Ishikawa (cell line): ENCODE measurements at regions not wholly inside any gene's neighbourhood (a gene's known extent, or its start where the extent isn't known, plus 50 kb on each side); places are given as distances from the start of the nearest gene placed in this dataset.

Experiments
- YY1 ChIP-seq: IDR thresholded peaks from 2 replicates; pipeline ENCODE4 v1.6.1; 2012; ENCODE audit warnings: low read depth
- TF ChIP-seq, protein P1 (sequence below): IDR thresholded peaks from 2 replicates; pipeline ENCODE4 v1.6.1; 2012

DNA sequence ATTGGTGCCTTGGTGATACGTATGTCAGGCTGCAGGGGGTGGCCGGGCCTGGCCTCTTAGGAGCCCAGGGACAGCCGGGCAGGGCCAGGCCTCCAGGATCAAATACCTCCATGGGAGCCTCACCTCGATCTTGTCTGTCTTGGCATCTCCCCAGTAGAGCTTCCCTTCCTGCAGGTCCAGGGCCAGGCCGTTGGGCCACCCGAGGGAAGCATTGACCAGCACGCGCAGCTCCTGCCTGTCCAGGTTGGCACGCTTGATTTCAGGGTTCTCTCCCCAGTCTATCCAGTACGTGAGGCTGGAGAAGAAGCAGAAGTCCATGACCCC, 137.7 kb downstream of the CRYBB2 start:
- TF ChIP-seq, protein P1, sequence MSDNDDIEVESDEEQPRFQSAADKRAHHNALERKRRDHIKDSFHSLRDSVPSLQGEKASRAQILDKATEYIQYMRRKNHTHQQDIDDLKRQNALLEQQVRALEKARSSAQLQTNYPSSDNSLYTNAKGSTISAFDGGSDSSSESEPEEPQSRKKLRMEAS: no peak
- no peak for TF ChIP-seq YY1
